ENCODE measurements at regions not wholly inside any gene's neighbourhood (a gene's known extent, or its start where the extent isn't known, plus 50 kb on each side); places are given as distances from the start of the nearest gene placed in this dataset.
"Not testable (repeated sequence)": the region's sequence is repeated elsewhere in the genome, so short reads cannot be mapped to it uniquely, and the experiment has no call there.

DNA sequence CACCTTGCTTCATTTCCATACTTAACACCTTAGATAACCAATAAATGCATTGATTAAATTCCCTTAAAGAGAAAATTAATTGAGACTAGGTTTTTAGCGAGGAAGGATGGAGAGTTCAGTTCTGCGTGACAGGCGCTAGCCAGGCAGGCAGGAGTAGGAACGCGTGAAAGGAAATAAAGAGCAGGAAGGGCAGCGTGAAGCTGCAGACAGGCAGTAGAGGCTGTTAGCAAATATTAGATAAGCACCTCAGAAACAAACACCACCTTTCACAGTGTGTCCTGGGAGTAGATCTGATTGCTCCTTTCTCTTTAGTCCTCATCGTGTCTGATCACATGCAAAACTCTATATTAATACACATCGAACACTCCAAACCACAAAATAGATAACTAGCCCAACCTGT is 282.7 kb upstream of the ADGRL2 start:
- no peak for DNase-seq

DNA sequence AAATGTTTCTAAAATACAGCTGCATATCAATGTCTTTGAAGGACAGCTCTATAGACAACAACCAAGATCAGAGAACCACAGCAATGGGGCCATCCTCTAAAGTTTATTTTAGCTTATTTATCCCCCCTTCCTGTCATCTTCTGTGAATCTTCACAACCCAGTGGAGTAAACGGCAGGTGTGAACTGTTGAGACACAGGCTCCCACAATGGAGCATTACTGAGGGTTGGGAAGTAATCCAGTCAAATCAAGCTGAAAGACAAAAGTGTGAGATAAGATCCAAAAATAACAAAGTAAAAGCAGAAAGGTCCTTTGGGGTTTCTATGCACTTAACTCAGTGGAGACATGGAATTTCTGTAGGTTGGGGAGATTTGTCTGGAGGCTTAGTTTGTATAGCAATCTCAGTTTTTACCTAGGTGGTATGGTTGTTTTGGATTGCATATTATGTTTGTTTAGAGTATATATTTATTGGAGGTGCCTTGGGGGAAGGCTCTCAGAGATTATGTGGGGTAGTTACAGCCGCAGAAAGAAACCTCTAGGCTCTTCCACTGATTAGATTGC is 286.9 kb upstream of the ADGRL2 start:
- no peak for DNase-seq

DNA sequence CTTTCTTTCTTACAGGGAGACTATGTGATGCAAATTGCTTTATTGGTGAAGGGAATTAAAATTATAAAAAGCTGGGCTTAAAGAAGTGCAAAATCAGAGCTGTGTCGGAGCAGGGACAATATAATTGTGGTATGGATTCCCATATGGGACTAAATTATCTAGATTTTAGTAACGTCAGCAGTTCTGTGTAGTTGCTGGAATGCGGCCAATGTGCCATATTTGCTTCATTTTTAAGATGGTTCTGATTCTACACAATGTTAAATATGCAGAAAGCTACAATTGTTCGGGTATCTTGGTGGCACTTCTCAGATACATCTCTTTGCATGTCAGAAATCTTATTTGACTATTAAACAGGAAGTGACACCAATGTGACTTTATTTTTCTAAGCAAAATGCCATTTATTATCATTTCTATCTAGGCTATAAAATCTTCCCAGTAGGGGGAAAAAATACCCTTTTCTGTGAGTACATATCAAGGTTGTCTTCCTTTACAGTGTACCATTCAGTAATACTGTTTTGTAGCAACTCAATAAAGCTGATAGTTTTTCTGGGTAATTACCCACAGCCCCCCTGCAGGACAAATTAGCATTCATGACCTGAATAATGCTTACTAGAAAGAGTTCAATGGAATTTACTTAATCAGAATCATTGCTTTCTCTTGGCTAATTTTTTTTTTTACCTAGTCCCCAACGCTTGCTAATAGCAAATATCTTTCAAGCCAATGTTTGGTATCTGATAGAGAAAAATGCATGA is 288.3 kb upstream of the ADGRL2 start:
- no peak for DNase-seq

DNA sequence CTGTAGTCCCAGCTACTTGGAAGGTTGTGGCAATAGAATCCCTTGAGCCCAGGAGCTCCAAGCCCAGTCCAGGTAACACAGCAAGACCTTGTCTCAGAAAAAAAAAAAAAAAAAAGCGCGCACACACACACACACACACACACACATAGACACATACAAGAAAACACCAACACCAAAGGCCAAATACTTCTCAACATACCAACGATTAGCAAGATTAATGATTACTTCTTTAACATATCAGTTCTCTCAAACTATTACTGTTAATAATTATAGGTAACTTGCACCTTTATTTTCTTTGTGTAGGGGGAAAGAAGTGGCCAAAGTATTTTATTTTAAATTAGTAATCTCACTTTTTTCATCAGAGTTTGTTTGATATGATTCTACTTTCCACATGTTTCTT is 289.5 kb upstream of the ADGRL2 start:
- DNase-seq, result no peak

DNA sequence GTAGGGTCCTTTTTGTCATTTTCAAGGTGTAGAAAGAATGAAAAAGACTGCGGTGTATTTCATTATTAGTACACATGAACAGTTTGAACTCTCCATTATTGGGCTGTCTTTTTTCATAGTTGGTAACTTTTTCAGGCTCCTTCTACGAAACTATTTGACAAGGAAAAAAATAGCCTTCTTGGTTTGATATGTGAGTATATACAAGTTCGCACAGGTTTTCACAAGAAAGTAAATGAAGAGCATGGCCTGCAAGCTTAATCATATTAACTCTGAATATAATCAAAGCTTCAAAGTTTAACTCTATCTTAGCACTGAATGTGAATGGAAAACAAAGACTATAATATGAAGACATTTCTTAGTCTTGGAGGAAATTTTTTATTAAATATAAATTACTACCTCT is 290.0 kb upstream of the ADGRL2 start:
- no peak for DNase-seq

DNA sequence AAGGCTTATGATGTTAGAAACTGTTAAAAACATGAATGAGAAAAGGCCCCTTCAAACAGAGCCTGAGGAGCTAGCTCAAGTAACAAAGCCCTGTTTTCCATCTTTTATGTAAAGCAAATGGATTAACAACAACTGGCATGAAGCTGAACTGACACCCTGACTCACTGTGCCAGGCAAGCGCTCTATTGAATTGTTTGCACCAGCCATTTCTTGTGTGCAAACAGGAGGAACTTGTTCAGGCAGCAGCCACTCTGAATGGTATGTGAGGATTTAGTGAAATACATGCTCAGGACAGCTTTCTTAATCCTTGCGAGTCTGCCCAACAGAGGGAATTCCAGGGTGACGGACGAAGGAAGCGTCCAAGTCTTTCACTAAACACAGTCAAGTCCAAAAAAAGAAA is 291.1 kb upstream of the ADGRL2 start:
- no peak for DNase-seq

DNA sequence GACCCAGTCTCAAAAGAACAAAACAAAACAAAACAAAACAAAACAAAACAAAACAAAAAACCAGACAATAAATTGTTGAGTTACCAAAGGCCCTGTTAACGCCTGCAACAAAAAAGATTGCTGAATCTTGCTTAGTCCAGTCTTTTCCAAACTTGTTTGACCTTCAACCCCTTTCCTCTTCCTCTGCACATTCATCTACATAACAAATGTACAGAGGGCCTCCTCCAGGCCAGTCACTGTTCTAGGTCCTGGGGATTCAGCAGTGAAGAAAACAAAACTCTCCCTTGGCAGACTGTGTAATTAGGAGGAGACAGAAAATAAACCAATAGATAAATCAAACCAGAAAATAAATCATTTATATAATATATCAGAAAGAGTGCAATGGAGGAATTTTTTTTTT is 294.0 kb upstream of the ADGRL2 start:
- no peak for DNase-seq

DNA sequence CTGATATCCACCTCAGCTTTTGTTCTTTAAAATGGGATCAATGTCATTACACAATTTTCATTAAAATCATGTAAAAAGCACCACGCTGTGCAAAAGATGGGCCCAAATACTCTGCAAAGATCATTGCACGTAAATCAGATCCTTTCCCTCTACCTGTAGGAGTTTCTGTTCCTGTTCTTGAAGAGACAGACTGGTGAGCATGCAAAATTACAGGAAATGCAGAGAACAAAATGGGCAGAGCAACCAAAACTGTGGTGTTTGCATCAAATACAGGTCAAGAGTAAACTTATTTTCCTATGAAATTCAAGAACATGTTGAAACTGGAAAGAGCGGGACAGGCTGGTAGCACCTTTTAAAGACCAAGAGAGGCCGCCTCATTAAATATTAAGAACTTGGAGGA is 294.9 kb upstream of the ADGRL2 start:
- no peak for DNase-seq

DNA sequence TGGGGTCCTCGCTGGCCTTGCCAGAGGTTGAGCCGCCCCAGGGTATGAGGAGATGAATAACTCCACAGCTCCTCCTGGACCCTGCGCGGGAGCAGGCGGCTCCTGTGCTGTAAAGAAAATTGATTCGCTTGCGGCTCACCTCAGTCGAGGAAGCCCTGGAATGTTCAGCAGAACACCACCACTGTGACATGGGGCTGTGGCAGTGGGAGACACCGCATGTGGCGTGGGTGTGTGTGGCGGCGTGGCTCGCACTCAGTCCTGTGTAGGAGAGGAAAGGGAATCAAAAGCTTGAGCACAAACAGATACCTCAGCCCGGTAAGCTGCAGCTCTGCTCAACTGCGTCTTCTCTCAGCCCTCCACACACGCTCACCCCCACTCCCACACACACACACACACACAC is 295.9 kb upstream of the ADGRL2 start:
- not testable (repeated sequence) for DNase-seq

DNA sequence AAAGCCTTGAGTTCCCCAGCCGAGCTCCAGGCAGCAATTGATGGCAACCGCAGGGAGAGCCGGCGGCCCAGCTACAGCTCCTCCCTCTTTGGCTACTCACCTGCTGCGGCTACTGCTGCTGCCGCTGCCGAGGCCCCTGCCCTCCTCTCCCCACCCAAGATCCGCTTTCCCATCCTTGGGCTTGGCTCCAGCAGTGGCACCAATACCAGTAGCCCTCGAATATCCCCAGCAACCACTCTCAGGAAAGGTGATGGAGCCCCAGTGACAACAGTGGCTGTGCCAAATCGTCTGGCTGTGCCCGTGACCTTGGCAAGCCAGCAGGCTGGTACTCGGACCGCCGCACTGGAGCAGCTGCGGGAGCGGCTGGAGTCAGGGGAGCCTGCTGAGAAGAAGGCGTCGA is 298.0 kb upstream of the ADGRL2 start:
- DNase-seq, result not testable (repeated sequence)

DNA sequence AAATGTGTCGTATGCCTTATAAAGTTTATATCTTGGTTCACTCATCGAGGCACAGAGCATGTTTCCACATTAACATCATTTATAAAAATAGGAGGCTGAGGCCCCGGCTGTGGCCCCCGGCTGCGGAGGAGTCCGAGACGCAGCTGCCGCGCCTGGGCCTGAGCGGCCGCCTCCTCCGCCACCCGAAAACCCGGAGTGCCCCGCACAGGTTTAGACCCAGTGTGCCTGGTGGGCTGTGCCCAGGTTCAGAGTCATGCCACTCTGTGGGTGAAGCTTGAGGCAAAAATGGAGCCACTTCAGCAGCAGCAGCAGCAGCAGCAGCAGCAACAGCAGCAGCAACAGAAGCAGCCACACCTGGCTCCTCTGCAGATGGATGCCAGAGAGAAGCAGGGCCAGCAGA is 299.2 kb upstream of the ADGRL2 start:
- not testable (repeated sequence) for DNase-seq

DNA sequence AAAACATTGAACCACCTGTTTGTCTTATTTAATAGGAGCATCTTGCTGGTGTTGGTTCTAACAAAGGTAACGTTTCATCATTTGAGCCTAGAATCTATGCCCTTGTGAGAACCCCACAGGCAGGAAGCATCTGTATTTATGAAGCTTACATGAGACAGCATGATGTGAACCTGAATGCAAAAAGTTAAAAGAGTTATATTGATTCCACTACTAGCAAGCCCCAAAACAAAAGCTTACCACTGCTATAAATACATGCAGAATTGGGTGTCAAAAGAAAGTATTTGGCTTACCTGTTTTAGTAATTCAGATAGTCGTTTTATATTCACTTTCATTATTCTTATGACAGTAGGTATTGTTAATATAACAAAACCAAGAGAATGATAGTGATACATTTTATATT is 301.2 kb upstream of the ADGRL2 start:
- no peak for DNase-seq

DNA sequence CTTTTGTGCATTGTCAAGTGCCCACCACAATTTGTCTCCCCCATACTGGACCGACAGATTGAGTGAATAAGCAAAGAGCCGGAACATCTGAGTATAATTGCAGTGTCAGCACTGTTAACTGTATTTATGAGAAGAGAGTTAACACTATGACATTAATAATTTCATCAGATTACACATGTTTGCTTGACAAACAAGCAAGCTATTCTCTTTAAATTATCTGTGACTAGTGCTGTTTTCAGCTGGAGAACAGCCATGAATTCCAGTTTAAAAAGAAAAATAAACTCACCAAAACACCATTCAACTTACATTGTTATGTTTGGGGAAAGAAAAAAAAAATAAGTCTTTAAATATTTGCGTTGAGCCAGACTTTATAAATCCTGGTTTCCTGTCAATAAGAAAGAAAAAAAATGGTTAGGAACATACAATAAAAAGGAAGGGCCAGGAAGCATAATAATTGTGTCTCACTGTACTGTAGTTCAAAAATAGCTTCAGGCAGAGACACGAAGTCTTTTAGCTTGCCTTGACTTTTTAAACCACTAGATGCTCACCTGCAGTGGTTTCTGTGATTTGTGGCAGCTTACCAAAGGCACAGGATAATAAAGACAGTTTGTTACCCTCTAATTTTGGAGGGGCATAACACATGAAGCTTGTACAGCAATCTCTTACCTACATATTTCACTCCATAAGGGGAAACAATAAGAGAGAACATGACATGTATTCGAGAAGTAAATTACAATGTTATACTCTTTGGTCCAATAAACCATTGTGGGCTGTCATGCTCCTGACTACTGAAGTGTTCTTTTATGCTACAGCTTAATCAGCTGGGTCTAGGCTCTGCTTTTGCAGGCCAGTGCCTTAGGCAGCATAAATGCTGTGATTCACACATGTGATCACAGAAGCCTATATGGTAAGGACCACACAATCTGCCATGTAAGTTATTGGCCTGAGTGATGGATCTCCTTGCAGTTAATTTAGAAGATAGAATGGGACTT is 302.0 kb upstream of the ADGRL2 start:
- DNase-seq, result no peak

DNA sequence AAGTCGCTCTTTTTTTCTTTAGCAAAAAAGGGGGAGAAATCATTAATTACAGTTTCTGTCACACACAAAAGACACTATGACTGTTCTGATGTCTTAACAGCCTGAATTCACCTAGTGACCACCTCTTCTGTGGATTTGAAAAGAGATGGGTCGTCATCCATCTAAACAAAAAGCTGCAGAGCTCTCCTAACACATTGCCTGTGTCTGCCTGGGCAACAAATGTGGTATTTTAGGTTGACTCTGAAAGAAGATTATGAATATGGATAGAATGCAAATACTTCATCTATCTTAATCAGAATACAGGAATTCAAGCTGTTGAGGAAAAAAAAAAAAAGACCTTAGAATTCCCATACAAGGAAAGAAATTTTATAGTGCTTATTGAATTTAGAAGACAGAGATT is 304.4 kb upstream of the ADGRL2 start:
- no peak for DNase-seq

DNA sequence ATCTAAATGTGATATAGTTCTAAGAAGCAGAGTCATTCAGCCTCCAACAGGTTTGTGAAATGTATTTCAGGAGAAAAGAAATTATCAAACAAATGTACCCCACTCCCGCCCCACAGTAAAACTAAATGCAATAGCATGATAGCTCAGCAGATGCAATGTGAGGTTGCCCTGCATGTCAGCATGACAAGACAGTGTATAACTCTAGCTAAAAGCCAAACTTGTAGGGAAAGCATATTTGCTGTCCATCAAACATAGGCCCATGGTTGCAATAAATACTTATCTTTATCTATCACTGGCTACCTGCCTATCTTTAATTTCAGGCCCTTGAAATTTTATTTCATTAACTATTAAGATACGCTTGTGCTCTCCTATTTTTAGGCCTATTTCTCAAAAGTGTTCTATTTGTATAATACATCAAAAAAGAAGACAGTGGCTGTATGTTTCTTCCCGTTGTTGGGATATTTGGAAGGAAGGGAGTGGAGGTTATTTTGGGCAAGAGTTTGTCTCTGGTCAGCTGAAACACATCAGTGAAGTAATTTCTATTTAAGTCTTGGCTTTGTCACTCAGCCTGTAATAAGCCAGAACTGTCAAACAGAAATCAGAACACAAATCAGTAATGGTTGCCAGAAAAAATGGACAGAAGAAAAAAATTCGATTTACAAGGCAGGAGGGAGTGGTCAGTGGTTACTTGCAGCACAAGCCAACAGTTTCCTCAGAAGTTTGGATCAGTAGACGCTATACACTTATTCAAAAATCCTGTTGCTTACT is 307.4 kb upstream of the ADGRL2 start:
- no peak for DNase-seq

DNA sequence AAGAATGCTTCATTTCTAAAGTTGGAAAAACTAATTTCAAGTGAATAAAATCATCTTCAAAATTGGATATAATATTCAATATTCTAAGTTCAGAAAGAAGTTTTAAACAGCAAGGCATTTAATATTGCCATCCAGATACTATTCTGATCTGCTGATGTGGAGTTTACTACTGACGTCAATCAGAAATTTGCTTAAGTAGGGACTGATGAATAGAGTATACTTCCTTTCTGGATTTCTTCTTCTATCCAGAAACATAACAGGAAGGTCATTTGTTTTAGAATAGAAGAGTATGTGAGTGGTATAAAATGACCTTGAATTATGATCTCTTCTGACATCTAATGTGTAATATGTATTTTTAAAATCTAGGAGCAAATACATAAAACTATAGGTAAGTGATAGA is 308.1 kb upstream of the ADGRL2 start:
- DNase-seq, result no peak

DNA sequence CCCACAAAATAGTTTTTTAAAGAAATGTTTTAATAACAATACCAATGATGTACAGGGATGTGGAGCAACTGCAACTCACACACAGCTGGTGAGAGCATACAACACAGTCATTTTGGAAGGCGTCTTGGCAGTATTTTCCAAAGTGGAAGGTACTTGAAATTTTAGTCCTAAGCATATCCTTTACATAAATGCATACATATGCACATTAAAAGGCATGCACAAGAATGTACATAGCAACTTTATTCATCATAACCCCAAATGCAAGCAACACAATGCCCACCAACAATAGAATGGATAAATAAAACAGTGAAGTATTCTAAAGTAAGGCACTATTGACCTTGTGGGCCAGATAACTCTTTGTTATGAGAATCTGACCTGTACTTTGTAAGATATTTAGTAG is 310.1 kb upstream of the ADGRL2 start:
- DNase-seq, result no peak

DNA sequence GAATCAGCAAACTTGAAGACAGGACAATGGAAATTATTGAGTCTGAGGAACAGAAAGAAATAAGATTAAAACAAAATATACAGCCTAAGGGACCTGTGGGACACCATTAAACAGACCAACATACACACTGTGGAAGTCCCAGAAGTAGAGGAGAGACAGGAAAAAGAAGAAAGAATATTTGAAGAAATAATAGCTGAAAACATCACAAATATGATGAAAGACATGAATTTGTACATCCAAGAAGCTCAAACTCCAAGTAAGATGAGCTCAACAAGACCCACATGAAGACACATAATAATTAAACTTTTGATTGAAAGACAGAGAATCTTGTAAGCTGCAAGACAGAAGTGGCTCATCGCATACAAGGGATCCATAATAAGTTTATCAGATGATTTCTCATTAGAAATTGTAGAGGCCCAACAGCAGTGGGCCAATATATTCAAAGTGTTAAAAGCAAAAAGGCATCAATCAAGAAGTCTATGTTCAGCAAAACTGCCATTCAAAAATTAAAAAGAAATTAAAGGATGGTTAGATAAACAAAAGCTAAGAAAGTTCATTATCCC is 311.3 kb upstream of the ADGRL2 start:
- DNase-seq, result no peak

DNA sequence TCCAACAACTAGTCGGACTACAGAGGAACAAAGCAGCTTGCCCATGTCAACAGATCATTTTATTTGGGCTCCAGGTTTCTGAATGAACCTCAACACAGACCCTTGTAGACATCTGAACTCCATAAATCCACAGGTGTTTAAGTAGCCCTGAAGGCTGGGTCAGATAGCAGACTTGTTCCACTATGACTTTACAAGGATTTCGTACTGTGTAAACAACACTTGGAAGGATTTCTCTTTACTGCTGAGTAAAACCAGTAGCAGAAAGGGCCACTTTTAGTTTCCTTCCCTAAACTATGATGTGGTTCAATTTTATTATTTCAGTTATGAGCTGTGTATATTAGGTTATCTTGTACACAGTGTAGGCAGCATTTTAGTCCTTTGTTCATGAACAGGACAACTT is 316.4 kb upstream of the ADGRL2 start:
- no peak for DNase-seq

DNA sequence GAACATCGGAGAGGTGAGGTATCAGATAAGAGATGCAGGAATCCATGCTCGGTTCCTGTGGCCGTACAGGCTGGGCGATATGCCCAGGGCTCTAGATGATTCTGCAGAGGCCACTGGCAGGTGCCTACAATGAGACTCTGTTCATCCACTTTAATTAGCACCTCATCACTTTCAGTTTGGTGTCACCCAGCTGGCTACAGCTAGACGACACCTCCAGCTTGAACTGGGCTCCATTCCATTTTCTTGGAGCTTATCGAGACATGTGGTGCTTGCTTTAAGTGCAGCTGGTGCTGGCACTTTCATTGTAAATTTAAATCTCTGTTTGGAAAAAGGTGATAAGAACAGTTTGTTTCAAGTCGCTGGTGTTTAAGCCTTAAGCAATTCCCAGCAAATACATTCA is 322.5 kb upstream of the ADGRL2 start:
- peak; percentile 70 to 86 for DNase-seq

DNA sequence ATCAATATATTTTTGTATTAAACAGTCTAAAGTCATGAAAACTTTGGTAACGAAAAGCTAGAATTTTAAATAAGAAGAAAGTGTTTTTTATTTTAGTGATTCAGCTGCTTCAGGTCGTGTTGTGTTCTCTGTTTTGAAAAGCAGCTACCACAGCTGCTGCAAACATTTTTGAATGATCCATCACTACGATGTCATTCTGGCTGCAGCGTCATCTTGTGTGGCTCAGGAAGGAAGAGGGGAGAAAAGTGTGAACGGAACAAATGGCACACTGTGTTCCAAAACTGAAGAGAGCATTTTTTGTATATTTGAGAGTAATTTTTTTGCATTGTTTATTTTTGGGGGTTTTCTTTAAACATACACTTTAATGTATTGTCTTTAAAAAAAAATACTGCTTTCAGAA is 323.0 kb upstream of the ADGRL2 start:
- no peak for DNase-seq

DNA sequence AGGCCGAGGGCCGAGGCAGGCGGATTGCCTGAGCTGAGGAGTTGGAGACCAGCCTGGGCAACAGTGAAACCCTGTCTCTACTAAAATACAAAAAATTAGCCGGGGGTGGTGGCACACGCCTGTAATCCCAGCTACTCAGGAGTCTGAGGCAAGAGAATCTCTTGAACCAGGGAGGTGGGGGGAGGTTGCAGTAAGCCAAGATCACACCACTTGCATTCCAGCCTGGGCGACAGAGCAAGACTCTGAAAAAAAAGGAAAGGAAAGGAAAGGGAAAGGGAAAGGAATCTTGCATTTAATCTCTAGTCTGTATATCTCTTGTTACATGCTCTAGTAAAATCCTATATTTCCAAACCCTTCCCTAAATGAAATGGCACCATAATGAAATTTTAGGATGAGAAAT is 328.3 kb upstream of the ADGRL2 start:
- DNase-seq, result no peak

DNA sequence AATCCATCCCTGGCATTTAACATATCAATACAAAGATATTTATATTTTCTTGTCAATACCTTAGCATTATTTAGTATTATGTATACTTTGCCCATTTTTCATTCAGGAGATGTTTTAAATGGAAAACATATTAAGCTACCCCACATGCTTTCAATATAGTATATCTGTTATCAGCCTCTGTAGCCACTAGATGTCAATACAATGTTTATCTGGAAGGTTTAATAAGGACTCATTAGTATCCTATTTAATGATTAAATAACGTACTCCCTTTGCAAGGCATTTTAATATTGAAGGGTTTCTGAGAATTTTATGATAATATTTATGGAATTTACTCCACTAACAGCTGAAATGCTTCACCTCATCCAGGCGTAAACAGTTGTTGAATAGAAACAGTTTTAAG is 329.5 kb upstream of the ADGRL2 start:
- DNase-seq, result peak in 1 of 2 experiments; percentile 0

Measured in NCI-H524 (cell line).